RPMI8226 (cell line): ENCODE measurements at regions not wholly inside any gene's neighbourhood (a gene's known extent, or its start where the extent isn't known, plus 50 kb on each side); places are given as distances from the start of the nearest gene placed in this dataset.

Experiments used
- DNase-seq: peaks from one replicate; pipeline ENCODE4 v3.0.0-alpha.2; 2015

- DNase-seq: no peak
Measured at GRCh38 chr5:98414938-98415337, 358.5 kb upstream of the RGMB start.

- DNase-seq: no peak
Measured at GRCh38 chr5:98415663-98416062, 357.8 kb upstream of the RGMB start.

GRCh38 chr5:98416541-98416940, 356.9 kb upstream of the RGMB start:
- no peak for DNase-seq

- no peak for DNase-seq
Measured at GRCh38 chr5:98419825-98420224, 353.6 kb upstream of the RGMB start.

- DNase-seq: no peak
Measured at GRCh38 chr5:98424681-98425450, 348.6 kb upstream of the RGMB start.

- DNase-seq: no peak
Measured at GRCh38 chr5:98425640-98426039, 347.8 kb upstream of the RGMB start.

- peak; percentile 92 for DNase-seq
Measured at GRCh38 chr5:98428806-98429205, 344.7 kb upstream of the RGMB start.

- DNase-seq: no peak
Measured at GRCh38 chr5:98432378-98432777, 341.1 kb upstream of the RGMB start.

- no peak for DNase-seq
Measured at GRCh38 chr5:98433022-98433421, 340.4 kb upstream of the RGMB start.

GRCh38 chr5:98433673-98434072, 339.8 kb upstream of the RGMB start:
- no peak for DNase-seq

GRCh38 chr5:98436667-98437066, 336.8 kb upstream of the RGMB start:
- no peak for DNase-seq

- DNase-seq: no peak
Measured at GRCh38 chr5:98442448-98442847, 331.0 kb upstream of the RGMB start.

- no peak for DNase-seq
Measured at GRCh38 chr5:98443881-98444280, 329.6 kb upstream of the RGMB start.

GRCh38 chr5:98453296-98453695, 320.2 kb upstream of the RGMB start:
- no peak for DNase-seq

- DNase-seq: no peak
Measured at GRCh38 chr5:98454407-98454806, 319.1 kb upstream of the RGMB start.

- peak; percentile 4 for DNase-seq
Measured at GRCh38 chr5:98454904-98455303, 318.6 kb upstream of the RGMB start.

- no peak for DNase-seq
Measured at GRCh38 chr5:98455665-98456064, 317.8 kb upstream of the RGMB start.

- no peak for DNase-seq
Measured at GRCh38 chr5:98458004-98458403, 315.5 kb upstream of the RGMB start.

- no peak for DNase-seq
Measured at GRCh38 chr5:98458726-98459125, 314.7 kb upstream of the RGMB start.

GRCh38 chr5:98460536-98460935, 312.9 kb upstream of the RGMB start:
- DNase-seq: no peak

GRCh38 chr5:98461485-98461884, 312.0 kb upstream of the RGMB start:
- DNase-seq: no peak

GRCh38 chr5:98463222-98463621, 310.2 kb upstream of the RGMB start:
- DNase-seq: no peak

- no peak for DNase-seq
Measured at GRCh38 chr5:98463676-98464075, 309.8 kb upstream of the RGMB start.

- DNase-seq: peak; percentile 18
Measured at GRCh38 chr5:98464737-98465330, 308.6 kb upstream of the RGMB start.
